ENCODE measurements at regions not wholly inside any gene's neighbourhood (a gene's known extent, or its start where the extent isn't known, plus 50 kb on each side); places are given as distances from the start of the nearest gene placed in this dataset.

DNA sequence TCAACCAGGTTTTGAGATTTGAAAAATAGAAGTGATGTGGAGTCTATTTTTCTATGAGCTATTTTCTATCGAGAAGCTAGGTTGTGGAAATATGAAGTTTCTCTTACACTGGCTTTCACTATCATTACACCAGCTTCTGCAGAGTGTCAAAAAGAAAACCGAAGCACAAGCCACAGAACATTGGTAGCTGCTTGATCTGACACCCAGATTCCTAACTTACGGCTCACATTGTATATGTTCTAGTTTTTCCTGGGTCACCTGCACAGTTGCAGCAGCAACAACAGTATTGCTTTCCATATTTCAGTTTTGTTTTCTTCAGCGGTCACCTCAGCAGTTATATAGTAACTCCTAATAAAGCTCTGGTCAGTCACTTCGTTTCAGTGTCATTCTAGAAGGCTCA, 790.1 kb downstream of the PLOD2 start:
- POLR2A ChIA-PET (ENCODE audit: unreplicated experiment) = no interaction called here
- H3K4me1 ChIP-seq (replicated peaks; ENCODE audit: insufficient read depth) = no peaks in the 10 kb centered on the region
- H3K4me3 ChIP-seq = no peak overlapping the region
- no peak overlapping the region for H3K4me2 ChIP-seq
- no peaks in the 10 kb centered on the region for H3K27me3 ChIP-seq (ENCODE audit: insufficient read depth, low read depth)
- TF ChIP-seq CTCF (conservative IDR thresholded peaks at IDR 0.05) (no peak), EZH2 (IDR thresholded peaks at IDR 0.05; ENCODE audit: low read depth) (no peak)
- BruUV-seq (replicated peaks) = no TSS peak
- H2AFZ ChIP-seq = no peak overlapping the region
- no peaks in the 10 kb centered on the region for H3K9me2 ChIP-seq (ENCODE audit: insufficient read depth)
- H3K27ac ChIP-seq = no peak overlapping the region
- no peak for DNase-seq
- H3K36me3 ChIP-seq (ENCODE audit: low read depth) = no peaks in the 10 kb centered on the region
- no peaks in the 10 kb centered on the region for H3K79me2 ChIP-seq (ENCODE audit: low read depth)
- CTCF ChIA-PET = no interaction called here
- no peaks in the 10 kb centered on the region for H3K9me3 ChIP-seq (ENCODE audit: insufficient read depth, low read depth)
- no peaks in the 10 kb centered on the region for H3F3A ChIP-seq (ENCODE audit: insufficient read depth, low read depth)
- no peaks in the 10 kb centered on the region for H4K20me1 ChIP-seq (ENCODE audit: insufficient read depth)
- intact Hi-C loops (cut with micrococcal nuclease; ENCODE audit: unreplicated experiment) = no loop called here

- Histone ChIP-seq H3F3A (ENCODE audit: insufficient read depth, low read depth) (no peaks in the 10 kb centered on the region), H3K36me3 (ENCODE audit: low read depth) (no peaks in the 10 kb centered on the region), H3K27me3 (ENCODE audit: insufficient read depth, low read depth) (no peaks in the 10 kb centered on the region), H3K27ac (no peak overlapping the region), H3K9me2 (ENCODE audit: insufficient read depth) (no peaks in the 10 kb centered on the region), H3K4me3 (no peak overlapping the region), H2AFZ (no peak overlapping the region), H3K4me2 (no peak overlapping the region), H3K9me3 (ENCODE audit: insufficient read depth, low read depth) (no peaks in the 10 kb centered on the region), H3K4me1 (replicated peaks; ENCODE audit: insufficient read depth) (no peaks in the 10 kb centered on the region), H3K79me2 (ENCODE audit: low read depth) (no peaks in the 10 kb centered on the region), H4K20me1 (ENCODE audit: insufficient read depth) (no peaks in the 10 kb centered on the region)
- intact Hi-C loops (cut with micrococcal nuclease; ENCODE audit: unreplicated experiment) = no loop called here
- TF ChIP-seq CTCF (conservative IDR thresholded peaks at IDR 0.05) (no peak), EZH2 (IDR thresholded peaks at IDR 0.05; ENCODE audit: low read depth) (no peak)
- no TSS peak for BruUV-seq (replicated peaks)
- no peak for DNase-seq
- CTCF ChIA-PET = no interaction called here
- POLR2A ChIA-PET (ENCODE audit: unreplicated experiment) = no interaction called here
Observed at GRCh38 chr3:145377301-145377700, 783.7 kb downstream of the PLOD2 start.

DNA sequence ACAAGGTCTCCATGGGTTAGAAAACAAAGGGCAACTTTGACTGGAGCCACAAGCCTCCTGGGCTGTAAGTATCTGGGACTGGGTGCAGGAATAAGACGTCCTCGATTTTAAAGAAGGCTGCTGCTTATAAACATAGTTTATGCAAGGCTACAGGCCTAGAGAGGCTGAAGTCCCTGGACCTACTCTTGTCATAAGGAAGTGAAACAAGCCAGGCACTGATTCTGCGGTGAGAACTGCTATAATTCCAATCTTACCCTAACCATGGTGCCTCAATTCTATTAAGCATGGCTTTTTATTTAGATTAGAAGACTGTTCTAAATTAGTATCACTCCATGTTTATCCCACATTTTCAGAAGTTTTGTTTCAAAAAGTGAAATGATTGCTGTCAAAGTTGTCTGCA, 777.6 kb downstream of the PLOD2 start:
- intact Hi-C loops (cut with micrococcal nuclease; ENCODE audit: unreplicated experiment) = loop anchor here (5.0 kb wide), 1 partner anchor 1131 kb away; no protein-coding TSS in a partner anchor
- TF ChIP-seq CTCF (conservative IDR thresholded peaks at IDR 0.05) = no peak
- no peak for TF ChIP-seq EZH2 (IDR thresholded peaks at IDR 0.05; ENCODE audit: low read depth)
- Histone ChIP-seq H3K4me1 (replicated peaks; ENCODE audit: insufficient read depth) (no peaks in the 10 kb centered on the region), H3K27ac (no peak overlapping the region), H3K4me2 (no peak overlapping the region), H4K20me1 (ENCODE audit: insufficient read depth) (no peaks in the 10 kb centered on the region), H3K9me3 (ENCODE audit: insufficient read depth, low read depth) (no peaks in the 10 kb centered on the region), H3K9me2 (ENCODE audit: insufficient read depth) (no peaks in the 10 kb centered on the region), H2AFZ (no peak overlapping the region), H3K79me2 (ENCODE audit: low read depth) (no peaks in the 10 kb centered on the region), H3K36me3 (ENCODE audit: low read depth) (no peaks in the 10 kb centered on the region), H3K27me3 (ENCODE audit: insufficient read depth, low read depth) (no peaks in the 10 kb centered on the region), H3F3A (ENCODE audit: insufficient read depth, low read depth) (no peaks in the 10 kb centered on the region), H3K4me3 (no peak overlapping the region)
- DNase-seq = no peak
- ChIA-PET CTCF (no interaction called here), POLR2A (ENCODE audit: unreplicated experiment) (no interaction called here)
- no TSS peak for BruUV-seq (replicated peaks)

Data from PC-9 (cell line).